Karpas-422 (cell line): ENCODE measurements at regions not wholly inside any gene's neighbourhood (a gene's known extent, or its start where the extent isn't known, plus 50 kb on each side); places are given as distances from the start of the nearest gene placed in this dataset.

Experiments used
- DNase-seq: peaks from one replicate; pipeline ENCODE4 v3.0.0-alpha.2; 2015
- H2AFZ ChIP-seq: fragments of 200-600 bp; sonication (generic); 2 replicates; pipeline ENCODE4 v1.6.1; 2014; ENCODE audit warnings: antibody characterized with exemption, low read length, mixed read lengths
- H3K27ac ChIP-seq: fragments of 200-600 bp; sonication (generic); 2 replicates; pipeline ENCODE4 v1.5.1; 2014; ENCODE audit warnings: mild to moderate bottlenecking, low read length, moderate library complexity
- H3K27me3 ChIP-seq: fragments of 200-600 bp; sonication (generic); 2 replicates; pipeline ENCODE4 v1.6.1; 2014; ENCODE audit warnings: low read length, mixed read lengths
- H3K36me3 ChIP-seq: fragments of 200-600 bp; sonication (generic); 2 replicates; pipeline ENCODE4 v1.6.1; 2014; ENCODE audit warnings: low read length, mixed read lengths; ENCODE audit not compliant: insufficient read depth
- H3K4me1 ChIP-seq: fragments of 200-600 bp; sonication (generic); 2 replicates; pipeline ENCODE4 v1.6.1; 2014; ENCODE audit warnings: mild to moderate bottlenecking, low read length, mixed read lengths
- H3K4me2 ChIP-seq: fragments of 200-600 bp; sonication (generic); 2 replicates; pipeline ENCODE4 v1.6.1; 2014; ENCODE audit warnings: low read length, low read depth, mild to moderate bottlenecking; ENCODE audit not compliant: poor library complexity, severe bottlenecking
- H3K4me3 ChIP-seq: fragments of 200-600 bp; sonication (generic); 2 replicates; pipeline ENCODE4 v1.5.1; 2014; ENCODE audit warnings: mild to moderate bottlenecking, antibody characterized with exemption, low read length, mixed read lengths
- H3K79me2 ChIP-seq: fragments of 200-600 bp; sonication (generic); 2 replicates; pipeline ENCODE4 v1.6.1; 2014; ENCODE audit warnings: mild to moderate bottlenecking, low read length, mixed read lengths
- H3K9ac ChIP-seq: fragments of 200-600 bp; sonication (generic); 2 replicates; pipeline ENCODE4 v1.6.0; 2014; ENCODE audit warnings: low read length
- H3K9me2 ChIP-seq: fragments of 200-600 bp; sonication (generic), shearing (Covaris generic); replicated peaks from 2 replicates; pipeline ENCODE4 v1.6.0; 2014; ENCODE audit warnings: mild to moderate bottlenecking, low read length, moderate library complexity; ENCODE audit not compliant: insufficient read depth
- H3K9me3 ChIP-seq: fragments of 300-700, 200-600 bp; sonication (generic); 2 replicates; pipeline ENCODE4 v1.6.1; 2014; ENCODE audit warnings: low read length, mixed read lengths
- H4K20me1 ChIP-seq: fragments of 200-600 bp; sonication (generic); 2 replicates; pipeline ENCODE4 v1.6.1; 2014; ENCODE audit warnings: mild to moderate bottlenecking, antibody characterized with exemption, low read length, low read depth; ENCODE audit not compliant: insufficient read depth

- H3K9me2 ChIP-seq = no peaks in the 10 kb centered on the region
Measured at GRCh38 chr2:160609346-160609745, 115.7 kb upstream of the RBMS1 start.

GRCh38 chr2:160610041-160610440 is 116.4 kb upstream of the RBMS1 start:
- Histone ChIP-seq H3K27ac (no peak overlapping the region), H3K36me3 (no peaks in the 10 kb centered on the region), H3K27me3 (no peaks in the 10 kb centered on the region; the same call in 1 of the 2 replicates), H3K9me2 (no peaks in the 10 kb centered on the region), H3K4me2 (no peak overlapping the region), H4K20me1 (no peaks in the 10 kb centered on the region), H3K79me2 (no peaks in the 10 kb centered on the region), H3K9ac (no peak overlapping the region), H3K4me3 (no peak overlapping the region), H2AFZ (no peak overlapping the region), H3K4me1 (no peaks in the 10 kb centered on the region), H3K9me3 (no peaks in the 10 kb centered on the region)
- DNase-seq = no peak

More at GRCh38 chr2:160609346-160609745, 115.7 kb upstream of the RBMS1 start:
- Histone ChIP-seq H3K27me3 (no peaks in the 10 kb centered on the region; the same call in 1 of the 2 replicates), H3K4me2 (no peak overlapping the region), H3K9me3 (no peaks in the 10 kb centered on the region), H3K4me3 (no peak overlapping the region), H2AFZ (no peak overlapping the region), H3K4me1 (no peaks in the 10 kb centered on the region), H3K79me2 (no peaks in the 10 kb centered on the region), H3K9ac (no peak overlapping the region), H3K36me3 (no peaks in the 10 kb centered on the region), H4K20me1 (no peaks in the 10 kb centered on the region), H3K27ac (no peak overlapping the region)
- DNase-seq = no peak

- Histone ChIP-seq H3K36me3 (no peaks in the 10 kb centered on the region), H3K4me3 (no peak overlapping the region), H3K4me1 (no peaks in the 10 kb centered on the region), H3K27me3 (no peaks in the 10 kb centered on the region), H2AFZ (no peak overlapping the region), H3K79me2 (no peaks in the 10 kb centered on the region), H3K9me2 (no peaks in the 10 kb centered on the region), H3K27ac (no peak overlapping the region), H3K9ac (no peak overlapping the region), H4K20me1 (no peaks in the 10 kb centered on the region), H3K4me2 (no peak overlapping the region), H3K9me3 (no peaks in the 10 kb centered on the region)
- no peak for DNase-seq
Measured at GRCh38 chr2:160612266-160612856, 118.8 kb upstream of the RBMS1 start.

- no peak for DNase-seq
- no peak overlapping the region for H3K4me3 ChIP-seq
- H3K9me3 ChIP-seq = no peaks in the 10 kb centered on the region
- H3K4me1 ChIP-seq = no peaks in the 10 kb centered on the region
- no peak overlapping the region for H3K9ac ChIP-seq
- H2AFZ ChIP-seq = no peak overlapping the region
- no peak overlapping the region for H3K4me2 ChIP-seq
- H4K20me1 ChIP-seq = no peaks in the 10 kb centered on the region
- no peak overlapping the region for H3K27ac ChIP-seq
- H3K27me3 ChIP-seq = no peaks in the 10 kb centered on the region
- H3K36me3 ChIP-seq = no peaks in the 10 kb centered on the region
- no peaks in the 10 kb centered on the region for H3K9me2 ChIP-seq
- H3K79me2 ChIP-seq = no peaks in the 10 kb centered on the region
Measured at GRCh38 chr2:160613466-160614153, 120.0 kb upstream of the RBMS1 start.

GRCh38 chr2:160614391-160614790 is 120.8 kb upstream of the RBMS1 start:
- Histone ChIP-seq H3K9ac (no peak overlapping the region), H3K4me1 (no peaks in the 10 kb centered on the region), H3K79me2 (no peaks in the 10 kb centered on the region), H3K4me2 (no peak overlapping the region), H3K9me3 (no peaks in the 10 kb centered on the region), H3K27ac (no peak overlapping the region), H4K20me1 (no peaks in the 10 kb centered on the region), H3K9me2 (no peaks in the 10 kb centered on the region), H2AFZ (no peak overlapping the region), H3K27me3 (no peaks in the 10 kb centered on the region), H3K36me3 (no peaks in the 10 kb centered on the region), H3K4me3 (no peak overlapping the region)
- no peak for DNase-seq

- no peak overlapping the region for H3K4me3 ChIP-seq
- no peaks in the 10 kb centered on the region for H4K20me1 ChIP-seq
- H3K4me2 ChIP-seq = no peak overlapping the region
- no peaks in the 10 kb centered on the region for H3K36me3 ChIP-seq
- H3K9me3 ChIP-seq = no peaks in the 10 kb centered on the region
- no peak overlapping the region for H3K27ac ChIP-seq
- no peak overlapping the region for H3K9ac ChIP-seq
- no peaks in the 10 kb centered on the region for H3K79me2 ChIP-seq
- no peaks in the 10 kb centered on the region for H3K4me1 ChIP-seq
- H3K27me3 ChIP-seq = no peaks in the 10 kb centered on the region
- no peaks in the 10 kb centered on the region for H3K9me2 ChIP-seq
- DNase-seq = no peak
- H2AFZ ChIP-seq = no peak overlapping the region
Measured at GRCh38 chr2:160615706-160616105, 122.1 kb upstream of the RBMS1 start.

- Histone ChIP-seq H3K36me3 (no peaks in the 10 kb centered on the region), H3K27me3 (no peaks in the 10 kb centered on the region), H3K9me3 (no peaks in the 10 kb centered on the region), H3K4me3 (no peak overlapping the region), H3K9me2 (no peaks in the 10 kb centered on the region), H3K4me1 (no peaks in the 10 kb centered on the region), H4K20me1 (no peaks in the 10 kb centered on the region), H3K27ac (no peak overlapping the region), H3K4me2 (no peak overlapping the region), H3K79me2 (no peaks in the 10 kb centered on the region), H2AFZ (no peak overlapping the region), H3K9ac (no peak overlapping the region)
- no peak for DNase-seq
Measured at GRCh38 chr2:160616149-160616548, 122.5 kb upstream of the RBMS1 start.

- Histone ChIP-seq H3K27me3 (no peaks in the 10 kb centered on the region), H2AFZ (no peak overlapping the region), H4K20me1 (no peaks in the 10 kb centered on the region), H3K9ac (no peak overlapping the region), H3K27ac (no peak overlapping the region), H3K9me2 (no peaks in the 10 kb centered on the region), H3K36me3 (no peaks in the 10 kb centered on the region), H3K4me1 (0 out of 2 replicates have a peak, but pooled peaks cover 3% of the 10 kb centered on the region), H3K4me3 (no peak overlapping the region), H3K9me3 (no peaks in the 10 kb centered on the region), H3K4me2 (no peak overlapping the region), H3K79me2 (no peaks in the 10 kb centered on the region)
- no peak for DNase-seq
Measured at GRCh38 chr2:160621748-160622147, 128.1 kb upstream of the RBMS1 start.
